ENCODE measurements at regions not wholly inside any gene's neighbourhood (a gene's known extent, or its start where the extent isn't known, plus 50 kb on each side); places are given as distances from the start of the nearest gene placed in this dataset.

GRCh38 chr6:150312844-150313584 lies 55.8 kb upstream of the IYD start:
- no peak overlapping the region for H3K4me2 ChIP-seq (ENCODE audit: control insufficient read depth, extremely low read depth, insufficient read depth, low read depth, low read length)
- H3K36me3 ChIP-seq (ENCODE audit: control insufficient read depth in 2 of 2, extremely low read depth in 1 of 2, insufficient read depth in 2 of 2, low read length in 2 of 2), result no peaks in the 10 kb centered on the region
- DNase-seq (ENCODE audit: low read depth, low spot score), result no peak
- no peak for FAIRE-seq
- no peak overlapping the region for H3K27ac ChIP-seq (ENCODE audit: control insufficient read depth, insufficient read depth, low read length)
- H3K4me1 ChIP-seq (ENCODE audit: control insufficient read depth, extremely low read depth, insufficient read depth, low read length), result no peaks in the 10 kb centered on the region
- no peaks in the 10 kb centered on the region for H3K27me3 ChIP-seq (ENCODE audit: control insufficient read depth, extremely low read depth, insufficient read depth, low read length)
- H3K9me3 ChIP-seq (ENCODE audit: control insufficient read depth, low read depth, low read length), result no peaks in the 10 kb centered on the region
- dilution Hi-C loops (cut with MboI; ENCODE audit: extremely low pct_ligation_motif_present, low sequenced_read_pairs), result no loop called here
- no peaks in the 10 kb centered on the region for H4K20me1 ChIP-seq (ENCODE audit: control insufficient read depth, extremely low read depth, insufficient read depth, low read length)
- no peak overlapping the region for H3K4me3 ChIP-seq (ENCODE audit: control insufficient read depth in 2 of 3, extremely low read depth in 1 of 3, insufficient read depth in 2 of 3, low read depth in 1 of 3, low read length in 3 of 3)
- H3K79me2 ChIP-seq (ENCODE audit: control insufficient read depth, insufficient read depth, low read length), result no peaks in the 10 kb centered on the region
- no peak for TF ChIP-seq CTCF (optimal IDR thresholded peaks at IDR 0.05 in 1 of 3, IDR thresholded peaks at IDR 0.05 in 1 of 3, conservative IDR thresholded peaks at IDR 0.05 in 1 of 3; ENCODE audit: extremely low read depth in 1 of 3, insufficient read depth in 2 of 3, low read length in 3 of 3)
- TF ChIP-seq EZH2 (IDR thresholded peaks at IDR 0.05; ENCODE audit: low read length), result no peak
- no peaks in the 10 kb centered on the region for H3K9me1 ChIP-seq (ENCODE audit: control insufficient read depth, extremely low read depth, insufficient read depth, low read length)
- no peak overlapping the region for H3K9ac ChIP-seq (ENCODE audit: control insufficient read depth, extremely low read depth, insufficient read depth, low read length)
- H2AFZ ChIP-seq (ENCODE audit: control insufficient read depth, low read length), result no peak overlapping the region

GRCh38 chr6:150313781-150314180 lies 55.0 kb upstream of the IYD start:
- Histone ChIP-seq H3K27me3 (ENCODE audit: control insufficient read depth, extremely low read depth, insufficient read depth, low read length) (no peaks in the 10 kb centered on the region), H3K9me3 (ENCODE audit: control insufficient read depth, low read depth, low read length) (no peaks in the 10 kb centered on the region), H3K36me3 (ENCODE audit: control insufficient read depth in 2 of 2, extremely low read depth in 1 of 2, insufficient read depth in 2 of 2, low read length in 2 of 2) (no peaks in the 10 kb centered on the region), H2AFZ (ENCODE audit: control insufficient read depth, low read length) (no peak overlapping the region), H4K20me1 (ENCODE audit: control insufficient read depth, extremely low read depth, insufficient read depth, low read length) (no peaks in the 10 kb centered on the region), H3K79me2 (ENCODE audit: control insufficient read depth, insufficient read depth, low read length) (no peaks in the 10 kb centered on the region), H3K4me3 (ENCODE audit: control insufficient read depth in 2 of 3, extremely low read depth in 1 of 3, insufficient read depth in 2 of 3, low read depth in 1 of 3, low read length in 3 of 3) (no peak overlapping the region), H3K4me2 (ENCODE audit: control insufficient read depth, extremely low read depth, insufficient read depth, low read depth, low read length) (no peak overlapping the region), H3K9me1 (ENCODE audit: control insufficient read depth, extremely low read depth, insufficient read depth, low read length) (no peaks in the 10 kb centered on the region), H3K9ac (ENCODE audit: control insufficient read depth, extremely low read depth, insufficient read depth, low read length) (no peak overlapping the region), H3K27ac (ENCODE audit: control insufficient read depth, insufficient read depth, low read length) (no peak overlapping the region), H3K4me1 (ENCODE audit: control insufficient read depth, extremely low read depth, insufficient read depth, low read length) (no peaks in the 10 kb centered on the region)
- TF ChIP-seq CTCF (optimal IDR thresholded peaks at IDR 0.05 in 1 of 3, IDR thresholded peaks at IDR 0.05 in 1 of 3, conservative IDR thresholded peaks at IDR 0.05 in 1 of 3; ENCODE audit: extremely low read depth in 1 of 3, insufficient read depth in 2 of 3, low read length in 3 of 3) (no peak), EZH2 (IDR thresholded peaks at IDR 0.05; ENCODE audit: low read length) (no peak)
- FAIRE-seq (no peak), DNase-seq (ENCODE audit: low read depth, low spot score) (no peak)
- dilution Hi-C loops (cut with MboI; ENCODE audit: extremely low pct_ligation_motif_present, low sequenced_read_pairs), result no loop called here
